ENCODE measurements at regions not wholly inside any gene's neighbourhood (a gene's known extent, or its start where the extent isn't known, plus 50 kb on each side); places are given as distances from the start of the nearest gene placed in this dataset.

GRCh38 chr3:18757476-18757875, 332.3 kb upstream of the SATB1 start:
- intact Hi-C loops (cut with DNase I) = no loop called here
- DNase-seq (ENCODE audit: low spot score) = no peak

- intact Hi-C loops (cut with DNase I) = no loop called here
- no peak for DNase-seq (ENCODE audit: low spot score)
Measured at GRCh38 chr3:18752273-18752934, 327.3 kb upstream of the SATB1 start.

- intact Hi-C loops (cut with DNase I) = no loop called here
- DNase-seq (ENCODE audit: low spot score) = no peak
Measured at GRCh38 chr3:18751514-18751913, 326.4 kb upstream of the SATB1 start.

GRCh38 chr3:18747383-18747782, 322.2 kb upstream of the SATB1 start:
- intact Hi-C loops (cut with DNase I) = no loop called here
- DNase-seq (ENCODE audit: low spot score) = no peak

GRCh38 chr3:18745472-18745871, 320.3 kb upstream of the SATB1 start:
- intact Hi-C loops (cut with DNase I) = no loop called here
- no peak for DNase-seq (ENCODE audit: low spot score)

- intact Hi-C loops (cut with DNase I) = no loop called here
- no peak for DNase-seq (ENCODE audit: low spot score)
Measured at GRCh38 chr3:18744472-18744871, 319.3 kb upstream of the SATB1 start.

- intact Hi-C loops (cut with DNase I) = no loop called here
Measured at GRCh38 chr3:18743761-18744160, 318.6 kb upstream of the SATB1 start.

GRCh38 chr3:18740631-18741583, 315.8 kb upstream of the SATB1 start:
- intact Hi-C loops (cut with DNase I) = no loop called here
- no peak for DNase-seq (ENCODE audit: low spot score)

More at GRCh38 chr3:18743761-18744160, 318.6 kb upstream of the SATB1 start:
- DNase-seq (ENCODE audit: low spot score) = no peak

GRCh38 chr3:18739099-18739433, 313.9 kb upstream of the SATB1 start:
- intact Hi-C loops (cut with DNase I) = no loop called here

GRCh38 chr3:18738393-18739098, 313.4 kb upstream of the SATB1 start:
- no peak for DNase-seq (ENCODE audit: low spot score)
- intact Hi-C loops (cut with DNase I) = no loop called here

More at GRCh38 chr3:18739099-18739433, 313.9 kb upstream of the SATB1 start:
- DNase-seq (ENCODE audit: low spot score) = no peak

GRCh38 chr3:18735005-18735404, 309.9 kb upstream of the SATB1 start:
- DNase-seq (ENCODE audit: low spot score) = no peak
- intact Hi-C loops (cut with DNase I) = no loop called here

GRCh38 chr3:18734309-18734708, 309.2 kb upstream of the SATB1 start:
- intact Hi-C loops (cut with DNase I) = no loop called here
- DNase-seq (ENCODE audit: low spot score) = no peak

- intact Hi-C loops (cut with DNase I) = no loop called here
- no peak for DNase-seq (ENCODE audit: low spot score)
Measured at GRCh38 chr3:18732474-18732873, 307.3 kb upstream of the SATB1 start.

GRCh38 chr3:18730491-18730890, 305.4 kb upstream of the SATB1 start:
- no peak for DNase-seq (ENCODE audit: low spot score)
- intact Hi-C loops (cut with DNase I) = no loop called here

- DNase-seq (ENCODE audit: low spot score) = no peak
- intact Hi-C loops (cut with DNase I) = no loop called here
Measured at GRCh38 chr3:18729671-18730070, 304.5 kb upstream of the SATB1 start.

- DNase-seq (ENCODE audit: low spot score) = no peak
- intact Hi-C loops (cut with DNase I) = no loop called here
Measured at GRCh38 chr3:18725668-18726407, 300.7 kb upstream of the SATB1 start.

- intact Hi-C loops (cut with DNase I) = no loop called here
- no peak for DNase-seq (ENCODE audit: low spot score)
Measured at GRCh38 chr3:18724456-18724855, 299.3 kb upstream of the SATB1 start.

- intact Hi-C loops (cut with DNase I) = no loop called here
- no peak for DNase-seq (ENCODE audit: low spot score)
Measured at GRCh38 chr3:18723206-18723810, 298.2 kb upstream of the SATB1 start.

- intact Hi-C loops (cut with DNase I) = no loop called here
- DNase-seq (ENCODE audit: low spot score) = no peak
Measured at GRCh38 chr3:18720543-18720942, 295.4 kb upstream of the SATB1 start.
